ENCODE measurements at regions not wholly inside any gene's neighbourhood (a gene's known extent, or its start where the extent isn't known, plus 50 kb on each side); places are given as distances from the start of the nearest gene placed in this dataset.

DNA sequence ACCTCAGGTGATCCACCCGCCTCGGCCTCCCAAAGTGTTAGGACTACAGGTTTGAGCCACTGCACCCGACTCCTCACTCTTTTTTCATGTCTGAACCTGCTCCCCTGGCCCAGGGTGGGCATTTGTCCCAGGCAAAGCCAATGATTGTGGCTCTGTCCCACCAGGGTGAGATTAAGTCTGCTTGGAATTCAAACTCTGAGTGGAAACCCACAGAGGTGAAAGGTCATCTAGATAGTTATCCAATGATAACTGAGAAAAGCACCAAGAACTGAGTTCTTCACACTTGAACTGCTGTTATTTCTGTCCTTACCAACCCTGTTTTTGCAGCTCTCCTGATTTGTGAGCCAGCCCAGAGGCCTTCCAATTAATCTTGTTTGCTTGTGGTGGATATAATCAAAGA lies 62.4 kb upstream of the ACVR1 start:
- TF ChIP-seq CTCF (conservative IDR thresholded peaks at IDR 0.05 in 1 of 2, IDR thresholded peaks at IDR 0.05 in 1 of 2; ENCODE audit: extremely low read depth in 1 of 2, insufficient read depth in 1 of 2, low read depth in 1 of 2, low read length in 2 of 2) (no peak), EZH2 (IDR thresholded peaks at IDR 0.05; ENCODE audit: borderline replicate concordance, low read length) (no peak)
